GM12878 (cell line): ENCODE measurements at regions not wholly inside any gene's neighbourhood (a gene's known extent, or its start where the extent isn't known, plus 50 kb on each side); places are given as distances from the start of the nearest gene placed in this dataset.

Experiments used
- CTCF ChIP-seq, 3 experiments: IDR thresholded peaks in 2 of 3; conservative IDR thresholded peaks in 1 of 3; 2 replicates each; pipeline ENCODE4 v1.5.1; 2011; ENCODE audit warnings: low read depth in 3 of 3, low read length in 3 of 3, mild to moderate bottlenecking in 3 of 3, control low read depth in 2 of 3, moderate library complexity in 2 of 3, inconsistent platforms in 1 of 3, mixed read lengths in 1 of 3; ENCODE audit not compliant: control insufficient read depth in 2 of 3, insufficient read depth in 1 of 3; ENCODE audit errors: extremely low read depth in 1 of 3
- EZH2 ChIP-seq: IDR thresholded peaks from 2 replicates; pipeline ENCODE4 v1.6.1; 2012; ENCODE audit warnings: low read depth, mild to moderate bottlenecking, control low read depth, inconsistent platforms, low read length, borderline replicate concordance; ENCODE audit not compliant: control insufficient read depth
- FOXM1 ChIP-seq: IDR thresholded peaks from 2 replicates; pipeline ENCODE4 v1.6.1; 2012; ENCODE audit warnings: low read depth, mild to moderate bottlenecking, inconsistent platforms, low read length, moderate library complexity
- NFIC ChIP-seq: IDR thresholded peaks from 2 replicates; pipeline ENCODE4 v1.6.1; 2012; ENCODE audit warnings: low read depth, mild to moderate bottlenecking, inconsistent platforms, low read length, moderate library complexity
- PRDM15 ChIP-seq: fragments of 450-650 bp; formaldehyde crosslinking; IDR thresholded peaks from 2 replicates; pipeline ENCODE4 v1.4.0; 2020; ENCODE audit warnings: mild to moderate bottlenecking, moderate library complexity

GRCh38 chr5:87010736-87011135 lies 256.9 kb upstream of the RASA1 start:
- no peak for TF ChIP-seq PRDM15
- no peak for TF ChIP-seq CTCF (IDR thresholded peaks at IDR 0.05 in 2 of 3, conservative IDR thresholded peaks at IDR 0.05 in 1 of 3; ENCODE audit: control insufficient read depth in 2 of 3, extremely low read depth in 1 of 3, insufficient read depth in 1 of 3, low read depth in 3 of 3, low read length in 3 of 3)
- no peak for TF ChIP-seq EZH2
- TF ChIP-seq NFIC: no peak
- TF ChIP-seq FOXM1: no peak
